ENCODE measurements at regions not wholly inside any gene's neighbourhood (a gene's known extent, or its start where the extent isn't known, plus 50 kb on each side); places are given as distances from the start of the nearest gene placed in this dataset.
A peak's percentile ranks its signal among the peaks of the same experiment; 100 is the strongest.

- Histone ChIP-seq H3K36me3 (no peaks in the 10 kb centered on the region), H3K27me3 (peaks cover 0 to 11% (median 0%) of the 10 kb centered on the region in 7 donors), H3K27ac (no peak overlapping the region), H3K4me3 (no peak overlapping the region), H3K9me3 (no peaks in the 10 kb centered on the region), H3K4me1 (peaks cover 3 to 30% (median 16%) of the 10 kb centered on the region in 9 donors)
- no peak for TF ChIP-seq CTCF (IDR thresholded peaks at IDR 0.05)
- ATAC-seq, result peak in 2 of 8 donors; percentile 20 to 59
- 34 to 40% methylated on average over 12 of the region's 12 CpGs for WGBS, 2 donors
- no peak for DNase-seq
- intact Hi-C loops (cut with DNase I), result no loop called here
These were observed 67.0 kb upstream of the RNU6ATAC start for GRCh38 chr9:134231330-134231745.

- DNase-seq, result no peak
- no peak overlapping the region for H3K4me3 ChIP-seq
- intact Hi-C loops (cut with DNase I), result no loop called here
- H3K27me3 ChIP-seq, result peaks cover 0 to 11% (median 0%) of the 10 kb centered on the region in 7 donors
- no peak for ATAC-seq
- peaks cover 3 to 34% (median 12%) of the 10 kb centered on the region in 9 donors for H3K4me1 ChIP-seq
- no peak for TF ChIP-seq CTCF (IDR thresholded peaks at IDR 0.05)
- H3K27ac ChIP-seq, result no peak overlapping the region
- no peaks in the 10 kb centered on the region for H3K36me3 ChIP-seq
- no peaks in the 10 kb centered on the region for H3K9me3 ChIP-seq
- WGBS, 2 donors, result 86 to 89% methylated on average over 7 to 8 of the region's 8 CpGs
These were observed 67.4 kb upstream of the RNU6ATAC start for GRCh38 chr9:134231767-134232166.

- no peak for TF ChIP-seq CTCF (IDR thresholded peaks at IDR 0.05)
- 89 to 90% methylated on average over 16 of the region's 16 CpGs for WGBS, 2 donors
- no peaks in the 10 kb centered on the region for H3K9me3 ChIP-seq
- H3K27me3 ChIP-seq, result peaks cover 0 to 12% (median 0%) of the 10 kb centered on the region in 7 donors
- no peak overlapping the region for H3K27ac ChIP-seq
- intact Hi-C loops (cut with DNase I), result no loop called here
- H3K4me3 ChIP-seq, result no peak overlapping the region
- no peak for ATAC-seq
- H3K36me3 ChIP-seq, result no peaks in the 10 kb centered on the region
- H3K4me1 ChIP-seq, result peaks cover 3 to 32% (median 12%) of the 10 kb centered on the region in 9 donors
- DNase-seq, result no peak
These were observed 68.7 kb upstream of the RNU6ATAC start for GRCh38 chr9:134233022-134233421.

- Histone ChIP-seq H3K27me3 (peaks cover 0 to 8% (median under 1%) of the 10 kb centered on the region in 7 donors), H3K27ac (no peak overlapping the region), H3K4me1 (peaks cover 3 to 32% (median 12%) of the 10 kb centered on the region in 9 donors), H3K9me3 (no peaks in the 10 kb centered on the region), H3K4me3 (no peak overlapping the region), H3K36me3 (no peaks in the 10 kb centered on the region)
- intact Hi-C loops (cut with DNase I), result no loop called here
- DNase-seq (no peak), ATAC-seq (no peak)
- TF ChIP-seq CTCF (IDR thresholded peaks at IDR 0.05), result no peak
- 84 to 87% methylated on average over 21 of the region's 21 CpGs for WGBS, 2 donors
These were observed 69.8 kb upstream of the RNU6ATAC start for GRCh38 chr9:134234001-134234660.

Data from heart right ventricle (tissue), 16 donors.